GM18502 (cell line): ENCODE measurements at regions not wholly inside any gene's neighbourhood (a gene's known extent, or its start where the extent isn't known, plus 50 kb on each side); places are given as distances from the start of the nearest gene placed in this dataset.

ENCODE experiments used
- ATAC-seq: cut with Tn5 transposase; IDR thresholded peaks from one replicate; pipeline ENCODE4 v1.9.1; 2021; ENCODE audit warnings: mild to moderate bottlenecking; ENCODE audit not compliant: unreplicated experiment, poor library complexity

GRCh38 chr17:77645072-77646045, 313.1 kb upstream of the TNRC6C start:
- ATAC-seq = no peak

- no peak for ATAC-seq
These were observed 312.5 kb upstream of the TNRC6C start for GRCh38 chr17:77646046-77646430.

GRCh38 chr17:77647531-77647930, 311.0 kb upstream of the TNRC6C start:
- no peak for ATAC-seq

- no peak for ATAC-seq
These were observed 308.7 kb upstream of the TNRC6C start for GRCh38 chr17:77649717-77650211.

GRCh38 chr17:77651988-77652387, 306.5 kb upstream of the TNRC6C start:
- no peak for ATAC-seq

- ATAC-seq = no peak
These were observed 304.2 kb upstream of the TNRC6C start for GRCh38 chr17:77654296-77654695.

- no peak for ATAC-seq
These were observed 303.7 kb upstream of the TNRC6C start for GRCh38 chr17:77654850-77655249.

- no peak for ATAC-seq
These were observed 302.4 kb upstream of the TNRC6C start for GRCh38 chr17:77656054-77656453.

GRCh38 chr17:77657839-77658238, 300.7 kb upstream of the TNRC6C start:
- no peak for ATAC-seq

- no peak for ATAC-seq
These were observed 298.0 kb upstream of the TNRC6C start for GRCh38 chr17:77660524-77660923.

- ATAC-seq = no peak
These were observed 295.7 kb upstream of the TNRC6C start for GRCh38 chr17:77662833-77663232.

GRCh38 chr17:77664097-77664729, 294.3 kb upstream of the TNRC6C start:
- ATAC-seq = no peak

- ATAC-seq = no peak
These were observed 292.7 kb upstream of the TNRC6C start for GRCh38 chr17:77665833-77666232.

GRCh38 chr17:77666462-77666861, 292.0 kb upstream of the TNRC6C start:
- no peak for ATAC-seq

GRCh38 chr17:77666881-77667395, 291.6 kb upstream of the TNRC6C start:
- ATAC-seq = no peak

GRCh38 chr17:77667478-77667877, 291.0 kb upstream of the TNRC6C start:
- no peak for ATAC-seq

- no peak for ATAC-seq
These were observed 290.0 kb upstream of the TNRC6C start for GRCh38 chr17:77668518-77668917.

GRCh38 chr17:77670173-77670572, 288.3 kb upstream of the TNRC6C start:
- ATAC-seq = no peak

GRCh38 chr17:77674358-77674757, 284.1 kb upstream of the TNRC6C start:
- no peak for ATAC-seq

GRCh38 chr17:77675411-77675810, 283.1 kb upstream of the TNRC6C start:
- no peak for ATAC-seq

- ATAC-seq = no peak
These were observed 282.7 kb upstream of the TNRC6C start for GRCh38 chr17:77675816-77676215.
